ENCODE measurements at regions not wholly inside any gene's neighbourhood (a gene's known extent, or its start where the extent isn't known, plus 50 kb on each side); places are given as distances from the start of the nearest gene placed in this dataset.

- TF ChIP-seq, protein P1, sequence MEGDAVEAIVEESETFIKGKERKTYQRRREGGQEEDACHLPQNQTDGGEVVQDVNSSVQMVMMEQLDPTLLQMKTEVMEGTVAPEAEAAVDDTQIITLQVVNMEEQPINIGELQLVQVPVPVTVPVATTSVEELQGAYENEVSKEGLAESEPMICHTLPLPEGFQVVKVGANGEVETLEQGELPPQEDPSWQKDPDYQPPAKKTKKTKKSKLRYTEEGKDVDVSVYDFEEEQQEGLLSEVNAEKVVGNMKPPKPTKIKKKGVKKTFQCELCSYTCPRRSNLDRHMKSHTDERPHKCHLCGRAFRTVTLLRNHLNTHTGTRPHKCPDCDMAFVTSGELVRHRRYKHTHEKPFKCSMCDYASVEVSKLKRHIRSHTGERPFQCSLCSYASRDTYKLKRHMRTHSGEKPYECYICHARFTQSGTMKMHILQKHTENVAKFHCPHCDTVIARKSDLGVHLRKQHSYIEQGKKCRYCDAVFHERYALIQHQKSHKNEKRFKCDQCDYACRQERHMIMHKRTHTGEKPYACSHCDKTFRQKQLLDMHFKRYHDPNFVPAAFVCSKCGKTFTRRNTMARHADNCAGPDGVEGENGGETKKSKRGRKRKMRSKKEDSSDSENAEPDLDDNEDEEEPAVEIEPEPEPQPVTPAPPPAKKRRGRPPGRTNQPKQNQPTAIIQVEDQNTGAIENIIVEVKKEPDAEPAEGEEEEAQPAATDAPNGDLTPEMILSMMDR (conservative IDR thresholded peaks at IDR 0.05; ENCODE audit: low read depth, low read length), result no peak
- TF ChIP-seq EZH2 (IDR thresholded peaks at IDR 0.05; ENCODE audit: low read length, unreplicated experiment), result no peak
These were observed 687.9 kb downstream of the SQOR start for GRCh38 chr15:46322753-46323152.

Data from PC-3 (cell line).